Activated CD8-positive, alpha-beta memory T cell treated with anti-CD3 and anti-CD28 coated beads for 4 hours (primary cell): ENCODE measurements at regions not wholly inside any gene's neighbourhood (a gene's known extent, or its start where the extent isn't known, plus 50 kb on each side); places are given as distances from the start of the nearest gene placed in this dataset.
"Not testable (repeated sequence)": the region's sequence is repeated elsewhere in the genome, so short reads cannot be mapped to it uniquely, and the experiment has no call there.

Source experiments
- DNase-seq, 2 donors: peaks; one replicate each; pipeline ENCODE4 v3.0.0-alpha.2; 2020; ENCODE audit warnings: low read depth in 2 of 2

- no peak for DNase-seq
Observed at GRCh38 chr2:111251711-111252110, 131.0 kb downstream of the BCL2L11 start.

GRCh38 chr2:111252436-111252835 is 131.7 kb downstream of the BCL2L11 start:
- no peak for DNase-seq

DNA sequence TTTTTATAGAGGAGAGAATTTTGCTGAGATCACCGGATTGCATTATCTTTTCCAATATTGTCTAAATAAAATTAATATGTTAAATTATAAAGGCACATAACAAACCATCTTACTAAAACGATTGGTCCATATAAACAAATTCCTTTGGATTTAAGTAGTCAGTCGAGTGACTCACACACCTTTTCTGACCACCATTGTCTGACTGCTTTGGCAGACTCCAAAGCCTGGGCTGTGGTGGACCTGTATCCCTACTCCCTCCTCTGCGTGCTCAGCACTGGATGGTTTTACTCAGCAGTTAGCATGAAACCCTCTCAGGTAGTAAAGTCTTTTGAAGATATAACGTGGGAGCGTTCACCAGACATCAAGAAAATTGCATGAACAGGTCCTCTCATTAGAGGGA is 134.2 kb downstream of the BCL2L11 start:
- not testable (repeated sequence) for DNase-seq

DNA sequence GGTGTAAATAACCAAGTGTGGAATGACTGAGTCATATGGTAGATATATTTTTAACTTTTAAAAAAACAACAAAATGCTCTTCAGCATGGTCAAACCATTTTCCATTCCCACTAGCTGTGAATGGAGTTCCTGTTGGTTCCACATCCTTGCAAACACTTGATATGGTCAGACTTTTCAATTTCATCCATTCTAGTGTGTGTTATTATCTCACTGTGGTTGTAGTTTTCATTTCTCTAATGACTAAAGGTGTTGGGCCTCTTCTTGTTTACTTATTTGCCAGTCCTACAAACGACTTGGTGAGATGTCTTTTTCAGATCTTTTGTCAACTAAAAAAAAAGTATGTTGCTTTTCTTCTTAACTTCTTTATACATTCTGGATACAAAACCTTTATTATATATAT is 135.9 kb downstream of the BCL2L11 start:
- not testable (repeated sequence) for DNase-seq

- DNase-seq: not testable (repeated sequence)
Observed at GRCh38 chr2:111257607-111258006, 136.9 kb downstream of the BCL2L11 start.

GRCh38 chr2:111258318-111258717 is 137.6 kb downstream of the BCL2L11 start:
- not testable (repeated sequence) for DNase-seq

DNA sequence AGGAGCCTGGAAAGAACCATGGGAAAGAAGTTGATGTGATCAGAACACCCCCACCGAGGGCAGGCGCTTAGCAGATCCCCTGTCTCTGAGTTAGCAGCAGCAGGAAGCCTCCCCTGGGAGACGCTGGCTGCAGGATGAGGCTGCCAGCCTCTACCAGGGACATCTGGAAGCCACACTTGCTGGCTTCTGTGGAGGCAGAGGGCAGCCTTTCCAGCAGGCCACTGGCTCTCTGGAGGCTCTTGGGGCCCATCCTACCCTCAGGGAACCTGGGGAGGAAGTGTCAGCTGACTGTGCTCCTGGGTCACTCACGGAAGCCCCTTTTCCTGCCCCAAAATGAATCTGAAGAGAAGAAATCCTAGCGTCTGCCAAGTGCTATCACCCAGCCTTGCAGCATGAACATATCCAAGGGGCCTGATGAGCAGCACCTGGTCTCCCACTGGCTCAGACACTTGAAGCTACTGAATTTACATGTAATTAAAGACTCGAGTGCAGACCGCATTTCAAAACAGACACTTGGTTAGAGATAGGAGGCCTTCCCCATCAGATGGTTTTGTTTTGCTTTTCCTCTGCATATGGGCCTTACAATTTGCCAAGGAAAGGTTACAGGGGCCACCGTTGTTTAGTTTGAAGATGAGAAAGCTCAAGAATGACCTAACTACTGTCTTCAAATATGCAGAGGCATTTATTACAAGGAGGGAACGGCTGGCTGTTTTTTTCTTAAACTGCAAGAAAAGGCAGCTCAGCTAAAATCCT is 142.1 kb downstream of the BCL2L11 start:
- DNase-seq: not testable (repeated sequence)

GRCh38 chr2:111263380-111264017 is 142.8 kb downstream of the BCL2L11 start:
- not testable (repeated sequence) for DNase-seq

- not testable (repeated sequence) for DNase-seq
Observed at GRCh38 chr2:111264956-111265355, 144.2 kb downstream of the BCL2L11 start.

DNA sequence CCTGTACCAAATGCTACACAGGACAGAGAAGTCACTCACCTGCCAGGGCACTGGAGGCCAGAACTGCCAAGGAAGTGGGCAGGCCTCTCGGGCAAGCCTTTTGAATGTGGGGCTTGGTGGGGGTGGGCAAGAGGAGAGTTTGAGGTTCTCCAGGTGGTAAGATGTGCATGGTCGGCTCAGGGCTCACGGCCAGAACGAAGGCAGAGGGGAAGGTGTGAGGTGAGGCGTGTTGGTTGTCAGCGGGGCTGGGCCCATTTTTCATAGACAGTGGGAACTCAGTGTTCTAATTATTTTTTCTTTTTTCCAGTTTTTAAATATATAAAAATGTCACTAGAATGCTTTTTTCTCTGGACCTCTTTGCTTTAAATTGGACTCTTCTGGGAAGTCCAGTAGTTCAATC is 145.8 kb downstream of the BCL2L11 start:
- DNase-seq: not testable (repeated sequence)

- DNase-seq: not testable (repeated sequence)
Observed at GRCh38 chr2:111267038-111267437, 146.3 kb downstream of the BCL2L11 start.

DNA sequence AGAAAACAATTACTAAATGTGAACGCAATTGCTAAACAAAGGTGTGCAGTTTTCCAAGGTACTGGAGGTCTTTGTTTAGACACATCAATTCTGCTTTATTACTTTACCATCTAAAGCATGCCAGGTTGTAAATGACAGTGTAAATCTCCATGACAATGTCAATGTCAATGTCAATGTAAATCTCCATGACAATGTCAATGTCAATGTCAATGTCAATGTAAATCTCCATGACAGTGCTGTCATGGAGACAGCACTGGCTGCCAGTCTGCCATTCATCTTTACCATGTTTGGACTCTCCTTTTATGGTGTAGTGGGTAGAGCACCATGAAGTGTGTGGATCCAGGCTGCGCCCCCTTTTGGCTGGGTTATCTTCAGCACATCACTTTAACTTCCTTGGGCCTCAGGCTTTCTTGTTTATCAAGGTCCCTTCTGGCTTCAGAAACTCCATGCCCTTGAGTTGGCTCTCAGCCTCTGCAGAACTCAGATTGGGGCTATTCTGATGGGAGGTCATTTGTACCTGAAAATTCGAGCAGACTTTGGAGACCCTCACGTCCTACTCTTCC is 149.1 kb downstream of the BCL2L11 start:
- not testable (repeated sequence) for DNase-seq

DNA sequence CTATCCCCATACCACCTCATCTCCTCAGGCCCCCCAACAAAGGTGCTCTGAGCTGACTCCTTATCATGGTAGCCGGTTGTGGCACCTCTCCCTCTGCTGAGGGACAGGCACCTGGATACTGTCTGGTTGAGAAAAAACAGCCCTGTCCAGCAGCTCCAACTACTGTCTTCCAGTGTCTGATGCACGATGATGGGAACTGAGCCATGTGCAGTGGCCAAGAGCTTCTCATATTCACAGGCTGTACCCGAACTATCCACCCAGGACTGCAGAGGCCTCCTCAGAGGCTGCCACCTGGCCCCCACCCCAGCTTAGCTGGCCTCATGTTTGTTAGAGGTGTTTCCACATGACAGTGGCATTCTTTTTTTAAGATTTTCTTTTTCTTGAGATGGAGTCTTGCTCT is 149.9 kb downstream of the BCL2L11 start:
- not testable (repeated sequence) for DNase-seq

DNA sequence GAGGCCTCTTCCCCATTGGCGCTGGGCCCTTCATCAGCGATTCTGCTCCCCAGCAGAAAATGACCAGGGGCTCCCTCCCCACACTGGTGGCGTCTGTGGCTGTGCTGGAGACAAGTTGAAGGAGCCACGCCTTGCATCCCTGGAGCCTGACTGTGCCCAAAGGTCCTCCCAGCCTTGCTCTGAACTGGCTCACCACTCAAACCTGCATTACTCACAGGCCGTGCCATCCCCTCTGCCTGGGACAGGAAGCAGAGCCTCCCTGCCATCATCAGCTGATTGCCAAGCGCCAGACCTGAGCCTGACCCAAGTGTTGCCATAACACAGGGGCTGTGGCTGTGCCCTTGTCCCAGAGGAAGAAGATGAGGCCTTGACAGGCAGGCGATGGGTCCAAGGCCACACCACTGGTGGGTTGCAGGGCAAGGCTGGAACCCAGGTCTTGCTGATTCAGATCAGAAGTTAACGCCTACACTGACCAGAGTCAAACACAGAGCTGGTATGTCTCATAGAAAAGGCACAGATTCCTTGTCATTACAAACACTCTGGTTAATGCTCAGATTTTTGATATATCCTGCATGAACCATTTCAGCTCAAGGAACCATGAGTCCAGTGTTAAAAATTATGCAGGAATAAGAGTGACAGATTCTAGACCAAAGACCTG is 151.1 kb downstream of the BCL2L11 start:
- DNase-seq: not testable (repeated sequence)

DNA sequence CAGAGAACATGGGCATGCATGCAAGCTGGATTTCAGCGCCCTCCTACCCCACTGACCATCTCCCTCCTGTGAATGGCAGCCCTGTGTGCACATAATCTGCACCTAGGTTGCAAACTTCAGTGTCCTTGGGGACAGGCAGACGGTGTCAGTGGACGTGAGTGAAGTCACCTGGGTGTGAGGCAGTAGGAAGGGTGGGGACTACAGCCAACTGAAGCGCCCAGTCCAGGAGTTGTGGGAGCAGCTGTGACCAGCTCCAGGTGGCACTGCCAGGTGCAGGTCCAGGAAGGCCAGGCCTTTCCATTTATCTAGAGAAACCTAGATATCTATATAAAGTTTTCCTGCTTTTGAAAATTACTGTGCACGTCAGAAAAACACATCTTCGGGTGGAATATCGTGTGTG is 152.3 kb downstream of the BCL2L11 start:
- DNase-seq: not testable (repeated sequence)

DNA sequence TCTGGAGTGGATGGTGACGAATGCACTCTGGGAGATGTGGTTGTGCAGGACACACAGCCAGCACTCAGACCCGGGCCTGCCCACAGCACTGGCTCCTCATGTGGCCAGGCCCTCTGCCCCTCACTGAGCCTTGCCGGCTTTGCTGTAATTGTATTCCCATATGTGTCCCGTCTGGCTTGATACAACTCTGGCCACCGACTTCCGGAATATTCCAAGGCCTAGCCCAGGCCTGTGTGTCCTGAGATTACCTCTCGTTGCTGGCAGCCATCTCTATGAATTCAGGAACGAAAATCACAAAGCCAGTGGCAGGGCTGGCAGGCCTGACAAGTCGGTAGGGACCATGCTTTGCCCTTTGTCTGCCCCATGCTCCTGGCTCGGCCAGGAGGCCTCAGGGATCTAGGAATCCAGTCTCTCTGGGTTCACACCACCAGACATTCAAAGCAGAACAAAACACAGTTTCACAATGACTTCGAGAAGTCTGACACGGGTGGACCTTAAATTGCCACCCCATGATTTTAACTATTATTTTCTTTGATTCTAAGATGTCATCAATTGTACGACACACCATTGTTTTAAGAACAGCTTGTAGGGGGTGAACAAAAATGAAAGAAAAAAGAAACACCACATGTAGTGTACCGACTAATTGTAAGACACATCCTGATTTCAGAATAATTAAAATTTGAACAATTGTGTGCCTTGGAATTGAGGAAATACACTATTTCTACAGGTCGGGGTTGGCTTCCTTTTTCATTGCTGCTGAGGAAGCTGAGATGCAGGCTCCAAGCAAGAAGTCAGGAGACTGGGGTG is 154.5 kb downstream of the BCL2L11 start:
- not testable (repeated sequence) for DNase-seq

GRCh38 chr2:111275854-111276171 is 155.1 kb downstream of the BCL2L11 start:
- not testable (repeated sequence) for DNase-seq

GRCh38 chr2:111278133-111278532 is 157.4 kb downstream of the BCL2L11 start:
- not testable (repeated sequence) for DNase-seq

- not testable (repeated sequence) for DNase-seq
Observed at GRCh38 chr2:111280709-111281286, 160.1 kb downstream of the BCL2L11 start.

GRCh38 chr2:111282162-111282561 is 161.4 kb downstream of the BCL2L11 start:
- DNase-seq: not testable (repeated sequence)
